BE2C (cell line): ENCODE measurements at regions not wholly inside any gene's neighbourhood (a gene's known extent, or its start where the extent isn't known, plus 50 kb on each side); places are given as distances from the start of the nearest gene placed in this dataset.
A peak's percentile ranks its signal among the peaks of the same experiment; 100 is the strongest.

ENCODE experiments used
- DNase-seq: peaks from one replicate; pipeline ENCODE4 v3.0.0-alpha.2; 2020
- H3K27me3 ChIP-seq: fragments of 250-450 bp; sonication (Bioruptor Pico); 2 replicates; pipeline ENCODE4 v1.5.1; 2020; ENCODE audit warnings: mild to moderate bottlenecking
- H3K36me3 ChIP-seq: fragments of 250-450 bp; sonication (Bioruptor Pico); 2 replicates; pipeline ENCODE4 v1.5.1; 2020; ENCODE audit warnings: mild to moderate bottlenecking
- H3K4me1 ChIP-seq: fragments of 250-450 bp; sonication (Bioruptor Pico); 2 replicates; pipeline ENCODE4 v1.5.1; 2020
- H3K4me3 ChIP-seq: 2 replicates; pipeline ENCODE4 v1.5.1; 2011; ENCODE audit warnings: low read depth, low read length
- H3K9me3 ChIP-seq: fragments of 250-450 bp; sonication (Bioruptor Pico); 2 replicates; pipeline ENCODE4 v1.5.1; 2020
- CTCF ChIP-seq: IDR thresholded peaks from 2 replicates; pipeline ENCODE4 v1.5.1; 2012; ENCODE audit warnings: mild to moderate bottlenecking, low read depth, low read length

GRCh38 chr4:13196721-13197120 is 287.4 kb downstream of the RAB28 start:
- no peaks in the 10 kb centered on the region for H3K27me3 ChIP-seq
- no peaks in the 10 kb centered on the region for H3K36me3 ChIP-seq
- TF ChIP-seq CTCF = no peak
- H3K4me1 ChIP-seq = no peaks in the 10 kb centered on the region
- DNase-seq = no peak
- H3K4me3 ChIP-seq = no peak overlapping the region
- no peaks in the 10 kb centered on the region for H3K9me3 ChIP-seq

GRCh38 chr4:13193662-13194061 is 290.5 kb downstream of the RAB28 start:
- H3K36me3 ChIP-seq = no peaks in the 10 kb centered on the region
- H3K27me3 ChIP-seq = no peaks in the 10 kb centered on the region
- H3K4me3 ChIP-seq = no peak overlapping the region
- no peak for DNase-seq
- H3K9me3 ChIP-seq = no peaks in the 10 kb centered on the region
- no peaks in the 10 kb centered on the region for H3K4me1 ChIP-seq
- TF ChIP-seq CTCF = 0 out of 2 replicates have a peak, but pooled peaks have one; percentile 7

- Histone ChIP-seq H3K36me3 (no peaks in the 10 kb centered on the region), H3K4me3 (no peak overlapping the region), H3K27me3 (no peaks in the 10 kb centered on the region), H3K4me1 (no peaks in the 10 kb centered on the region), H3K9me3 (no peaks in the 10 kb centered on the region)
- TF ChIP-seq CTCF = no peak
- DNase-seq = no peak
Observed at GRCh38 chr4:13190093-13190721, 293.9 kb downstream of the RAB28 start.

DNA sequence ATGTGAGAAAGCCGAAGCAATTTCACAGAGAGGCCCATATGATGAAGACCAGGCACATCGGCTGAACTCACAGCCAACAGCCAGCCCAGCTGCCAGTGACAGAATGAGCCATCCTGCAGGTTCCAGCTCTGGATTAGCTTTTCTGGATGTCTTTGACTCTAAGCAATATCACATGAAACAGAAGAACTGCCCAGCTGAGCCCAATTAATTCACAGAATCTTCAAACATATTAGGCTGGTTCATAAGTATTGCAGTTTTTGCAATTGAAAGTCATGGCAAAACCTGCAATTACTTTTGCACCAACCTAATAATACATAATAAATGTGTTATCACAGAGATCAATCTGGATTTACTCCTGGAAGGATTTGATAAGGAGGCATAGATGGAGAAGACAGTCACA is 299.9 kb downstream of the RAB28 start:
- no peaks in the 10 kb centered on the region for H3K27me3 ChIP-seq
- DNase-seq = no peak
- TF ChIP-seq CTCF = no peak
- no peaks in the 10 kb centered on the region for H3K4me1 ChIP-seq
- no peak overlapping the region for H3K4me3 ChIP-seq
- H3K9me3 ChIP-seq = no peaks in the 10 kb centered on the region
- no peaks in the 10 kb centered on the region for H3K36me3 ChIP-seq

DNA sequence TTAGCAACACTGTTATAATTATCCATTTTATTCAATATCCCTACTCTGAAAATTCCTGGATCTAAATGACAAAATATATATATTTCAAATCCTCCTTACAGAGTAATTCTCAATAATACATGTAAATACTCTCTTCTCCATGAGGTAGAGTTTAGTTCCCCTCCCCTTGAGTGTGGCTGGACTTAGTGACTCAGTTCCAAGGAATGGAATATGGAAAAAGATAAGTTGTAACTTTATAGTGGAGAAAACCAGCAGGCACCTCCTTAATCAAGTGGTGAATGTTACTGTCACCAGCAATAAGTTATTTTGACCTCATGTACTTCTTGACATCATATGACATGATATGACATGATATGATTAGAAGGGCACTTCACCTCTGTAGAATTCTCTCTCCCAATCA is 302.0 kb downstream of the RAB28 start:
- no peaks in the 10 kb centered on the region for H3K36me3 ChIP-seq
- H3K27me3 ChIP-seq = no peaks in the 10 kb centered on the region
- no peaks in the 10 kb centered on the region for H3K4me1 ChIP-seq
- no peaks in the 10 kb centered on the region for H3K9me3 ChIP-seq
- no peak overlapping the region for H3K4me3 ChIP-seq
- DNase-seq = no peak
- no peak for TF ChIP-seq CTCF

- Histone ChIP-seq H3K9me3 (no peaks in the 10 kb centered on the region), H3K36me3 (no peaks in the 10 kb centered on the region), H3K4me3 (no peak overlapping the region), H3K4me1 (no peaks in the 10 kb centered on the region), H3K27me3 (no peaks in the 10 kb centered on the region)
- TF ChIP-seq CTCF = no peak
- no peak for DNase-seq
Observed at GRCh38 chr4:13181681-13182080, 302.5 kb downstream of the RAB28 start.
